ENCODE measurements at regions not wholly inside any gene's neighbourhood (a gene's known extent, or its start where the extent isn't known, plus 50 kb on each side); places are given as distances from the start of the nearest gene placed in this dataset.
A peak's percentile ranks its signal among the peaks of the same experiment; 100 is the strongest.

GRCh38 chr18:72197591-72197990 lies 346.6 kb downstream of the CBLN2 start:
- H3K27me3 ChIP-seq (ENCODE audit: control insufficient read depth, insufficient read depth, low read length), result no peaks in the 10 kb centered on the region
- FAIRE-seq (no peak), DNase-seq (peak in 1 of 5 donors; percentile 13)
- no peaks in the 10 kb centered on the region for H3K4me1 ChIP-seq (ENCODE audit: control insufficient read depth in 2 of 3, insufficient read depth in 2 of 3, low read depth in 1 of 3, low read length in 3 of 3)
- no peaks in the 10 kb centered on the region for H3K36me3 ChIP-seq (ENCODE audit: control insufficient read depth in 2 of 3, insufficient read depth in 3 of 3, low read length in 3 of 3)
- no peak for TF ChIP-seq CTCF (IDR thresholded peaks at IDR 0.05; ENCODE audit: borderline replicate concordance, extremely low read depth, insufficient read depth)
- H3K27ac ChIP-seq (ENCODE audit: low read depth in 2 of 2, low read length in 2 of 2), result no peak overlapping the region
- no peak overlapping the region for H3K9ac ChIP-seq (ENCODE audit: low read length in 3 of 3)
- intact Hi-C loops (cut with DNase I), result no loop called here
- no peaks in the 10 kb centered on the region for H3K9me3 ChIP-seq (ENCODE audit: control insufficient read depth in 2 of 3, insufficient read depth in 1 of 3, low read length in 3 of 3)
- H3K4me3 ChIP-seq (ENCODE audit: low read length in 3 of 3), result no peak overlapping the region

- Histone ChIP-seq H3K27ac (ENCODE audit: low read depth in 2 of 2, low read length in 2 of 2) (no peak overlapping the region), H3K9me3 (ENCODE audit: control insufficient read depth in 2 of 3, insufficient read depth in 1 of 3, low read length in 3 of 3) (no peaks in the 10 kb centered on the region), H3K36me3 (ENCODE audit: control insufficient read depth in 2 of 3, insufficient read depth in 3 of 3, low read length in 3 of 3) (no peaks in the 10 kb centered on the region), H3K4me1 (ENCODE audit: control insufficient read depth in 2 of 3, insufficient read depth in 2 of 3, low read depth in 1 of 3, low read length in 3 of 3) (no peaks in the 10 kb centered on the region), H3K9ac (ENCODE audit: low read length in 3 of 3) (no peak overlapping the region), H3K27me3 (ENCODE audit: control insufficient read depth, insufficient read depth, low read length) (no peaks in the 10 kb centered on the region), H3K4me3 (ENCODE audit: low read length in 3 of 3) (no peak overlapping the region)
- intact Hi-C loops (cut with DNase I), result no loop called here
- no peak for FAIRE-seq
- no peak for DNase-seq
- no peak for TF ChIP-seq CTCF (IDR thresholded peaks at IDR 0.05; ENCODE audit: borderline replicate concordance, extremely low read depth, insufficient read depth)
Observed at GRCh38 chr18:72194072-72194471, 350.1 kb downstream of the CBLN2 start.

- intact Hi-C loops (cut with DNase I), result loop anchor here (5.0 kb wide), 1 partner anchor 49 kb away; no protein-coding TSS in a partner anchor
- H3K9ac ChIP-seq (ENCODE audit: low read length in 3 of 3), result no peak overlapping the region
- no peaks in the 10 kb centered on the region for H3K36me3 ChIP-seq (ENCODE audit: control insufficient read depth in 2 of 3, insufficient read depth in 3 of 3, low read length in 3 of 3)
- no peak for TF ChIP-seq CTCF (IDR thresholded peaks at IDR 0.05; ENCODE audit: borderline replicate concordance, extremely low read depth, insufficient read depth)
- no peak overlapping the region for H3K4me3 ChIP-seq (ENCODE audit: low read length in 3 of 3)
- no peaks in the 10 kb centered on the region for H3K27me3 ChIP-seq (ENCODE audit: control insufficient read depth, insufficient read depth, low read length)
- DNase-seq, result no peak
- H3K27ac ChIP-seq (ENCODE audit: low read depth in 2 of 2, low read length in 2 of 2), result no peak overlapping the region
- no peaks in the 10 kb centered on the region for H3K4me1 ChIP-seq (ENCODE audit: control insufficient read depth in 2 of 3, insufficient read depth in 2 of 3, low read depth in 1 of 3, low read length in 3 of 3)
- peaks cover 0 to 2% (median 0%) of the 10 kb centered on the region in 3 donors for H3K9me3 ChIP-seq (ENCODE audit: control insufficient read depth in 2 of 3, insufficient read depth in 1 of 3, low read length in 3 of 3)
- FAIRE-seq, result no peak
Observed at GRCh38 chr18:72187956-72188355, 356.2 kb downstream of the CBLN2 start.

- Histone ChIP-seq H3K4me1 (ENCODE audit: control insufficient read depth in 2 of 3, insufficient read depth in 2 of 3, low read depth in 1 of 3, low read length in 3 of 3) (no peaks in the 10 kb centered on the region), H3K4me3 (ENCODE audit: low read length in 3 of 3) (no peak overlapping the region), H3K9me3 (ENCODE audit: control insufficient read depth in 2 of 3, insufficient read depth in 1 of 3, low read length in 3 of 3) (peaks cover 0 to 2% (median 0%) of the 10 kb centered on the region in 3 donors), H3K27me3 (ENCODE audit: control insufficient read depth, insufficient read depth, low read length) (no peaks in the 10 kb centered on the region), H3K9ac (ENCODE audit: low read length in 3 of 3) (no peak overlapping the region), H3K27ac (ENCODE audit: low read depth in 2 of 2, low read length in 2 of 2) (no peak overlapping the region), H3K36me3 (ENCODE audit: control insufficient read depth in 2 of 3, insufficient read depth in 3 of 3, low read length in 3 of 3) (no peaks in the 10 kb centered on the region)
- DNase-seq, result no peak
- TF ChIP-seq CTCF (IDR thresholded peaks at IDR 0.05; ENCODE audit: borderline replicate concordance, extremely low read depth, insufficient read depth), result no peak
- no peak for FAIRE-seq
- intact Hi-C loops (cut with DNase I), result no loop called here
Observed at GRCh38 chr18:72181241-72181764, 362.8 kb downstream of the CBLN2 start.
